Kidney epithelial cell (primary cell): ENCODE measurements at regions not wholly inside any gene's neighbourhood (a gene's known extent, or its start where the extent isn't known, plus 50 kb on each side); places are given as distances from the start of the nearest gene placed in this dataset.
"Not testable (repeated sequence)": the region's sequence is repeated elsewhere in the genome, so short reads cannot be mapped to it uniquely, and the experiment has no call there.

Experiments
- DNase-seq: peaks from one replicate; pipeline ENCODE4 v3.0.0-alpha.2; 2010; ENCODE audit warnings: low read depth
- H3K27me3 ChIP-seq: 2 replicates; pipeline ENCODE4 v1.6.0; 2011; ENCODE audit warnings: low read length; ENCODE audit not compliant: control insufficient read depth, insufficient read depth
- H3K36me3 ChIP-seq: 2 replicates; pipeline ENCODE4 v1.5.1; 2011; ENCODE audit warnings: low read length; ENCODE audit not compliant: control insufficient read depth, insufficient read depth
- H3K4me3 ChIP-seq: 2 replicates; pipeline ENCODE4 v1.5.1; 2011; ENCODE audit warnings: low read depth, mild to moderate bottlenecking, control low read depth, low read length
- TF ChIP-seq, protein P1 (sequence below): IDR thresholded peaks from 2 replicates; pipeline ENCODE4 v1.5.1; 2011; ENCODE audit warnings: mild to moderate bottlenecking, moderate library complexity, low read length, control low read depth, inconsistent platforms; ENCODE audit not compliant: insufficient read depth, poor library complexity, severe bottlenecking

DNA sequence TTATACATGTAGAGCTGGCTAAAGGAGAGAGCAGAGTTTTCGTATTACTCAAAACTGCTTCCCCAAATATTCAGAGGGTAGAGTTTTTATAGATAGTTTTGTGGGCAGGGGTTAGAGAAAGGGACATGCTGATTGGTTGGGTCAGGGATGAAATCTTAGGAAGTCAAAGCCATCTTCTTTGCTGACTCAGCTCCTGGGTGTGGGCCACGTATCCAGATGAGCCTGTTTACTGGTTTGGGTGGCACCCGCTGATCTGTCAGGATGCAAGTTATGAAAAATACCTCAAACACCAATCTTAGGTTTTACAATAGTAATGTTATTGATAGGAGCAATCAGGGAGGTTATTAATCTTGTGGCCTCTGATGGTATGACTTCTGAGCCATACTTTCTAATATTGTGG lies 164.0 kb upstream of the NPAP1 start:
- not testable (repeated sequence) for H3K4me3 ChIP-seq, DNase-seq, H3K27me3 ChIP-seq, H3K36me3 ChIP-seq

DNA sequence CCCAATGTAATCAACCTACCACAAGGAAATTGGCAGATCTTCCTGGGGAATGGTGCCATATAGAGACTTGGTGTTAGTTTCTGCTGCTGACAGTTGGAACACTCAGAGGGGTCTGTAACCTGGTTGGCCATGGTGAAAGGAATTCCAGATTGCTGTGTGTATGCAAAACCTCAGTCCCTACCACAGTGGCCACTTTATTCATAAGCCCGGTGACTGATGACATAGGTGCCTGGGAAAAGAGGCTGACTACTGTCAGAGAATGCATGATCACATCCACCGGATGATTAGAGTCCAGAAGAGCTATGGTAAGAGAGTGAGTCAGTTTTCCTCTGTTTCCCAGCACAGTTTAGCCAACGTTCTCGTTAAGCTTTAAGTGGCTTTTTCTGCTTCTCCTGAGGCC lies 156.8 kb upstream of the NPAP1 start:
- not testable (repeated sequence) for H3K36me3 ChIP-seq, DNase-seq, H3K27me3 ChIP-seq, H3K4me3 ChIP-seq

- H3K36me3 ChIP-seq, H3K27me3 ChIP-seq, DNase-seq, H3K4me3 ChIP-seq: not testable (repeated sequence)
Measured at GRCh38 chr15:24531235-24531634, 144.3 kb upstream of the NPAP1 start.

DNA sequence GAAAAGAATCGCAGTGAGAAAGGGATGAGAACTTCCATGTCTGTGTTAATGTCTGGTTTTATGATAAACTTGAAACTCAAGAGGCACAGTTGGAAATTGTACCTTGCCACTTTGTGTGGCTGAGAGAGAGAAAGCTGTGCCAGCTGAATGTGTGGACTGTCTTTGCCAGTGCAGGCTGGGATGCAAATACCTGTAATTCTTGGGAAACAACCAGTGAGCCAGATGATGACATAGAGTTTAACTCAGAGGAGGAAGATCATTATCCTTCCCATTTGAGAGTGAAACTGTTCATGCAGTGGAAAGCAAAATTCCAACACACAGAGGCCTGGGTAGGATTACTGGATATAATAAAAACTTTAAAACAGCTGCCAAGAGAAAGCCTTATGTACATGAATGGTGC lies 141.5 kb upstream of the NPAP1 start:
- H3K36me3 ChIP-seq, DNase-seq, H3K4me3 ChIP-seq, H3K27me3 ChIP-seq: not testable (repeated sequence)

- not testable (repeated sequence) for H3K27me3 ChIP-seq, H3K4me3 ChIP-seq, H3K36me3 ChIP-seq, DNase-seq
Measured at GRCh38 chr15:24557281-24557680, 118.3 kb upstream of the NPAP1 start.

DNA sequence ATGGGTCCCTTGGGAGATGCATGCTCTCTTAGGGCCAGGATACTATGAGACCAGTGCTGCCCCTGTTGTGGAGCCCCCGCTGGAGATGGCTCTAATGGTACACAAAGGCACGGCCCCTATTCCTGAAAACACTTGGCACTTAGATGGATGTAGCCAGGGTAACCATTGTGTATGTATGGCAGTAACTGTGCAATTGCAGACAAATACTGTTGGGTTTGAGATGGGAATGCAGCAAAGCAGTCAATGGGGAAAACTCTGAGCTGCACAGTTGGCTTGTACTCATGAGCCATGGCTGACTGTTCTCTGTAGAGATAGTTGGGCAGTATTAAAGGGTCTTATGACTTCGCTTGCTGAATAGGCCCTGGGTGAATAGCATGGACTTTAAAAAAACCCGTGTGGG lies 67.9 kb upstream of the NPAP1 start:
- Histone ChIP-seq H3K27me3 (no peaks in the 10 kb centered on the region), H3K4me3 (no peak overlapping the region), H3K36me3 (no peaks in the 10 kb centered on the region)
- DNase-seq = no peak
- TF ChIP-seq, protein P1, sequence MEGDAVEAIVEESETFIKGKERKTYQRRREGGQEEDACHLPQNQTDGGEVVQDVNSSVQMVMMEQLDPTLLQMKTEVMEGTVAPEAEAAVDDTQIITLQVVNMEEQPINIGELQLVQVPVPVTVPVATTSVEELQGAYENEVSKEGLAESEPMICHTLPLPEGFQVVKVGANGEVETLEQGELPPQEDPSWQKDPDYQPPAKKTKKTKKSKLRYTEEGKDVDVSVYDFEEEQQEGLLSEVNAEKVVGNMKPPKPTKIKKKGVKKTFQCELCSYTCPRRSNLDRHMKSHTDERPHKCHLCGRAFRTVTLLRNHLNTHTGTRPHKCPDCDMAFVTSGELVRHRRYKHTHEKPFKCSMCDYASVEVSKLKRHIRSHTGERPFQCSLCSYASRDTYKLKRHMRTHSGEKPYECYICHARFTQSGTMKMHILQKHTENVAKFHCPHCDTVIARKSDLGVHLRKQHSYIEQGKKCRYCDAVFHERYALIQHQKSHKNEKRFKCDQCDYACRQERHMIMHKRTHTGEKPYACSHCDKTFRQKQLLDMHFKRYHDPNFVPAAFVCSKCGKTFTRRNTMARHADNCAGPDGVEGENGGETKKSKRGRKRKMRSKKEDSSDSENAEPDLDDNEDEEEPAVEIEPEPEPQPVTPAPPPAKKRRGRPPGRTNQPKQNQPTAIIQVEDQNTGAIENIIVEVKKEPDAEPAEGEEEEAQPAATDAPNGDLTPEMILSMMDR = no peak

GRCh38 chr15:24617646-24618045 lies 57.9 kb upstream of the NPAP1 start:
- TF ChIP-seq, protein P1 = no peak
- no peaks in the 10 kb centered on the region for H3K36me3 ChIP-seq
- no peak for DNase-seq
- no peaks in the 10 kb centered on the region for H3K27me3 ChIP-seq
- no peak overlapping the region for H3K4me3 ChIP-seq

DNA sequence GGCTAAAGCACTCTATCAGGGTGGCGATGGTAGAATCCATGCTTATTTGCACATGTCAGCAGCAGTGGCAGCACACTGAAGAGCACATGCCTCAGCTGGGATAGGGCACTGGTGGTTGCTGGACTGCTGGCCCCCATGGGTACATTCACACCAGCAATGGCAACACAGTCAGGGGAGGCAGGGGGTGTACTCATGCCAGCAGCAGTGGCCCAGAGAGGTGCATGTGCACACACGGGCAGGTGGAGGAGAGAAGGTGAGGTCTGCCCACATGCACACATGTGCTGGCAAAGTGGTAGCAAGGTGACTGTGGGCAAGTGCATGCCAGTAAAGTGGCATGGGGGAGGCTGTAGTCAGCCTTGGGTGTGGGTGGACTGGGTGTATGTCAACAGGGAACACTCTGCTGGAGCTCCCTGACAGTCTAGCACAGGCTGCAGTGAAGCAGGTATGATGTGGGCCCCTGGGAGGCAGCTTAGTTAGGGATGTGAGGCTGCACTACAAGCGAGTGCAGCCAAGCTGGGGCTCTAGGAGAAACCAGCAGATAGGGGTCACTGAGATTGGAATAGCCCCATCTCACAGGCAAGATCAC lies 53.9 kb upstream of the NPAP1 start:
- H3K27me3 ChIP-seq = no peaks in the 10 kb centered on the region
- TF ChIP-seq, protein P1 = no peak
- no peaks in the 10 kb centered on the region for H3K36me3 ChIP-seq
- H3K4me3 ChIP-seq = no peak overlapping the region
- no peak for DNase-seq
